ENCODE measurements at regions not wholly inside any gene's neighbourhood (a gene's known extent, or its start where the extent isn't known, plus 50 kb on each side); places are given as distances from the start of the nearest gene placed in this dataset.

- ChIA-PET CTCF (no interaction called here), POLR2A (no interaction called here)
- Mint-ChIP-seq H3K36me3 (ENCODE audit: low read depth) (no peaks in the 10 kb centered on the region), H3K9me3 (peaks cover 3% of the 10 kb centered on the region), H3K27ac (no peak overlapping the region), H3K4me1 (ENCODE audit: low read depth) (no peaks in the 10 kb centered on the region), H3K4me3 (no peak overlapping the region), H3K27me3 (no peaks in the 10 kb centered on the region)
- Histone ChIP-seq H3K36me3 (ENCODE audit: insufficient read depth, low read length) (no peaks in the 10 kb centered on the region), H3K9me3 (ENCODE audit: control insufficient read depth in 1 of 2, insufficient read depth in 1 of 2, low read length in 2 of 2) (peaks cover 0 to 4% of the 10 kb centered on the region in 2 experiments), H3K4me3 (ENCODE audit: low read length) (no peak overlapping the region), H3K4me1 (ENCODE audit: insufficient read depth, low read length) (no peaks in the 10 kb centered on the region), H3K27me3 (ENCODE audit: control insufficient read depth in 1 of 2, insufficient read depth in 2 of 2, low read length in 2 of 2) (no peaks in the 10 kb centered on the region), H3K27ac (ENCODE audit: low read depth in 1 of 2, low read length in 2 of 2) (no peak overlapping the region)
- TF ChIP-seq CTCF (IDR thresholded peaks at IDR 0.05) = no peak
- ATAC-seq (ENCODE audit: poor library complexity) = no peak
- intact Hi-C loops (cut with DNase I, micrococcal nuclease) = no loop called here
- no peak for DNase-seq
Observed at GRCh38 chr7:52486267-52486666, 549.2 kb upstream of the POM121L12 start.

GRCh38 chr7:52482076-52482475 is 553.4 kb upstream of the POM121L12 start:
- intact Hi-C loops (cut with DNase I, micrococcal nuclease) = no loop called here

GRCh38 chr7:52481571-52481970 is 553.9 kb upstream of the POM121L12 start:
- Mint-ChIP-seq H3K4me3 (no peak overlapping the region), H3K27ac (no peak overlapping the region), H3K27me3 (no peaks in the 10 kb centered on the region), H3K4me1 (ENCODE audit: low read depth) (no peaks in the 10 kb centered on the region), H3K9me3 (peaks cover 7% of the 10 kb centered on the region), H3K36me3 (ENCODE audit: low read depth) (no peaks in the 10 kb centered on the region)
- CTCF ChIA-PET = no interaction called here
- ATAC-seq (ENCODE audit: poor library complexity) (no peak), DNase-seq (no peak)
- Histone ChIP-seq H3K27me3 (ENCODE audit: control insufficient read depth in 1 of 2, insufficient read depth in 2 of 2, low read length in 2 of 2) (no peaks in the 10 kb centered on the region), H3K9me3 (ENCODE audit: control insufficient read depth in 1 of 2, insufficient read depth in 1 of 2, low read length in 2 of 2) (peaks cover 0 to 3% of the 10 kb centered on the region in 2 experiments), H3K4me1 (ENCODE audit: insufficient read depth, low read length) (no peaks in the 10 kb centered on the region), H3K4me3 (ENCODE audit: low read length) (no peak overlapping the region), H3K36me3 (ENCODE audit: insufficient read depth, low read length) (no peaks in the 10 kb centered on the region), H3K27ac (ENCODE audit: low read depth in 1 of 2, low read length in 2 of 2) (no peak overlapping the region)
- intact Hi-C loops (cut with DNase I, micrococcal nuclease) = no loop called here
- no peak for TF ChIP-seq CTCF (IDR thresholded peaks at IDR 0.05)
- POLR2A ChIA-PET = no interaction called here

More at GRCh38 chr7:52482076-52482475, 553.4 kb upstream of the POM121L12 start:
- TF ChIP-seq CTCF (IDR thresholded peaks at IDR 0.05) = no peak
- Mint-ChIP-seq H3K27me3 (no peaks in the 10 kb centered on the region), H3K27ac (no peak overlapping the region), H3K4me3 (no peak overlapping the region), H3K4me1 (ENCODE audit: low read depth) (no peaks in the 10 kb centered on the region), H3K9me3 (peaks cover 7% of the 10 kb centered on the region), H3K36me3 (ENCODE audit: low read depth) (no peaks in the 10 kb centered on the region)
- H3K27me3 ChIP-seq (ENCODE audit: control insufficient read depth in 1 of 2, insufficient read depth in 2 of 2, low read length in 2 of 2) = no peaks in the 10 kb centered on the region
- no peaks in the 10 kb centered on the region for H3K36me3 ChIP-seq (ENCODE audit: insufficient read depth, low read length)
- DNase-seq (no peak), ATAC-seq (ENCODE audit: poor library complexity) (no peak)
- H3K27ac ChIP-seq (ENCODE audit: low read depth in 1 of 2, low read length in 2 of 2) = no peak overlapping the region
- H3K4me1 ChIP-seq (ENCODE audit: insufficient read depth, low read length) = no peaks in the 10 kb centered on the region
- H3K9me3 ChIP-seq (ENCODE audit: control insufficient read depth in 1 of 2, insufficient read depth in 1 of 2, low read length in 2 of 2) = peaks cover 0 to under 1% of the 10 kb centered on the region in 2 experiments
- CTCF ChIA-PET = no interaction called here
- POLR2A ChIA-PET = no interaction called here
- no peak overlapping the region for H3K4me3 ChIP-seq (ENCODE audit: low read length)

Data from CD4-positive, alpha-beta T cell (primary cell).